ENCODE measurements at regions not wholly inside any gene's neighbourhood (a gene's known extent, or its start where the extent isn't known, plus 50 kb on each side); places are given as distances from the start of the nearest gene placed in this dataset.

GRCh38 chr3:162897291-162897690 is 1400.7 kb downstream of the OTOL1 start:
- intact Hi-C loops (cut with DNase I): no loop called here
- Histone ChIP-seq H3K27ac (no peak overlapping the region), H3K4me1 (replicated peaks in 1 of 2) (no peaks in the 10 kb centered on the region), H3K36me3 (replicated peaks in 1 of 2) (no peaks in the 10 kb centered on the region), H3K9me3 (replicated peaks in 1 of 3) (peaks cover 0 to 7% (median 0%) of the 10 kb centered on the region in 3 donors), H3K27me3 (no peaks in the 10 kb centered on the region), H3K4me3 (no peak overlapping the region)
- TF ChIP-seq, protein P1, sequence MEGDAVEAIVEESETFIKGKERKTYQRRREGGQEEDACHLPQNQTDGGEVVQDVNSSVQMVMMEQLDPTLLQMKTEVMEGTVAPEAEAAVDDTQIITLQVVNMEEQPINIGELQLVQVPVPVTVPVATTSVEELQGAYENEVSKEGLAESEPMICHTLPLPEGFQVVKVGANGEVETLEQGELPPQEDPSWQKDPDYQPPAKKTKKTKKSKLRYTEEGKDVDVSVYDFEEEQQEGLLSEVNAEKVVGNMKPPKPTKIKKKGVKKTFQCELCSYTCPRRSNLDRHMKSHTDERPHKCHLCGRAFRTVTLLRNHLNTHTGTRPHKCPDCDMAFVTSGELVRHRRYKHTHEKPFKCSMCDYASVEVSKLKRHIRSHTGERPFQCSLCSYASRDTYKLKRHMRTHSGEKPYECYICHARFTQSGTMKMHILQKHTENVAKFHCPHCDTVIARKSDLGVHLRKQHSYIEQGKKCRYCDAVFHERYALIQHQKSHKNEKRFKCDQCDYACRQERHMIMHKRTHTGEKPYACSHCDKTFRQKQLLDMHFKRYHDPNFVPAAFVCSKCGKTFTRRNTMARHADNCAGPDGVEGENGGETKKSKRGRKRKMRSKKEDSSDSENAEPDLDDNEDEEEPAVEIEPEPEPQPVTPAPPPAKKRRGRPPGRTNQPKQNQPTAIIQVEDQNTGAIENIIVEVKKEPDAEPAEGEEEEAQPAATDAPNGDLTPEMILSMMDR (IDR thresholded peaks at IDR 0.05): no peak
- TF ChIP-seq POLR2A (IDR thresholded peaks at IDR 0.05): no peak
- no peak for DNase-seq

DNA sequence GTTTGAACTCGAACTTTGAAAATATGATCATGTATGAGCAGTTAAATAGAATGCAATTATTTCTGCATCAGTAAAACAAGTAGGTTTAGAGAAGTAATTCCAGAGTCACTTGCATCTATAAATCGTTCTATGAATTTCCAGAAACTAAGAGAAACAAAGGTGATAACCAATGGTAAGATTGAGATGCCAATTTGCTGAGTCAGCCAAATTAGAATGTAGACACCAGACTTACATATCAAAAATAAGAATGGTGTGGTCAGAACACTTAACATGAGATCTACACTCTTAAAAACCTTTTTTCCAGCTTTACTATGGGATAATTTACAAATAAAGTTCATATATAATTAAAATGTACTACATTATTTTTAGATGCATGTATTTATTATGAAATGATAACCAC is 1435.9 kb downstream of the OTOL1 start:
- Histone ChIP-seq H3K27ac (no peak overlapping the region), H3K9me3 (replicated peaks in 1 of 3) (no peaks in the 10 kb centered on the region)
- WGBS, 4 donors: 56 to 76% (median 65%) methylated on average over 2 of the region's 2 CpGs

DNA sequence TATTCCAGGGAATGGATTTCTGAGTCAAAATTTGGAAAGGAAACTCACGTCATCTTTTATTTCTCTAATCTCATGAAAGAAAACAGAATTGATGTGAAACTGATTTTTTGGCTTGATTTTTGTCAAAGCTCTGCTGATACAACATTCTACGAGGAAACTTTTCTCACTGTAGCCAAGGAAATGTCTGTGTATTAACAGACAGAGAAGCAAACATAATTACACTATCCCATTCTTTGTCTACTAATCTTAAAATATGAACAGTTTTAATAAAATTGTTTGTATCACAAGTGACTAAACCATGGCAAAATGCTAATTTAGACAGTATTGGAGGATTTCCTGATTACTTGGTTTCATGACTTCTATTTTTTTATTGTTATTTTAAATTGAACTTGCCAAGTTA is 1437.0 kb downstream of the OTOL1 start:
- Histone ChIP-seq H3K4me1 (replicated peaks in 1 of 2) (no peaks in the 10 kb centered on the region), H3K4me3 (no peak overlapping the region), H3K27ac (no peak overlapping the region), H3K27me3 (no peaks in the 10 kb centered on the region), H3K9me3 (replicated peaks in 1 of 3) (no peaks in the 10 kb centered on the region), H3K36me3 (replicated peaks in 1 of 2) (no peaks in the 10 kb centered on the region)
- DNase-seq: no peak
- WGBS, 4 donors: 59 to 69% (median 66%) methylated on average over 2 of the region's 2 CpGs
- TF ChIP-seq, protein P1 (IDR thresholded peaks at IDR 0.05): no peak
- no peak for TF ChIP-seq POLR2A (IDR thresholded peaks at IDR 0.05)
- intact Hi-C loops (cut with DNase I): no loop called here

More for the DNA sequence above, 1435.9 kb downstream of the OTOL1 start:
- DNase-seq: no peak
- TF ChIP-seq, protein P1 (IDR thresholded peaks at IDR 0.05): no peak
- no peak for TF ChIP-seq POLR2A (IDR thresholded peaks at IDR 0.05)
- no peaks in the 10 kb centered on the region for H3K36me3 ChIP-seq (replicated peaks in 1 of 2)
- no peaks in the 10 kb centered on the region for H3K27me3 ChIP-seq
- intact Hi-C loops (cut with DNase I): no loop called here
- H3K4me3 ChIP-seq: no peak overlapping the region
- no peaks in the 10 kb centered on the region for H3K4me1 ChIP-seq (replicated peaks in 1 of 2)

- Histone ChIP-seq H3K4me1 (replicated peaks in 1 of 2) (no peaks in the 10 kb centered on the region), H3K27ac (no peak overlapping the region), H3K9me3 (replicated peaks in 1 of 3) (no peaks in the 10 kb centered on the region), H3K36me3 (replicated peaks in 1 of 2) (no peaks in the 10 kb centered on the region), H3K27me3 (no peaks in the 10 kb centered on the region), H3K4me3 (no peak overlapping the region)
- TF ChIP-seq, protein P1 (IDR thresholded peaks at IDR 0.05): no peak
- TF ChIP-seq POLR2A (IDR thresholded peaks at IDR 0.05): no peak
- DNase-seq: no peak
- intact Hi-C loops (cut with DNase I): no loop called here
These were observed 1440.1 kb downstream of the OTOL1 start for GRCh38 chr3:162936706-162937105.
